ENCODE measurements at regions not wholly inside any gene's neighbourhood (a gene's known extent, or its start where the extent isn't known, plus 50 kb on each side); places are given as distances from the start of the nearest gene placed in this dataset.

DNA sequence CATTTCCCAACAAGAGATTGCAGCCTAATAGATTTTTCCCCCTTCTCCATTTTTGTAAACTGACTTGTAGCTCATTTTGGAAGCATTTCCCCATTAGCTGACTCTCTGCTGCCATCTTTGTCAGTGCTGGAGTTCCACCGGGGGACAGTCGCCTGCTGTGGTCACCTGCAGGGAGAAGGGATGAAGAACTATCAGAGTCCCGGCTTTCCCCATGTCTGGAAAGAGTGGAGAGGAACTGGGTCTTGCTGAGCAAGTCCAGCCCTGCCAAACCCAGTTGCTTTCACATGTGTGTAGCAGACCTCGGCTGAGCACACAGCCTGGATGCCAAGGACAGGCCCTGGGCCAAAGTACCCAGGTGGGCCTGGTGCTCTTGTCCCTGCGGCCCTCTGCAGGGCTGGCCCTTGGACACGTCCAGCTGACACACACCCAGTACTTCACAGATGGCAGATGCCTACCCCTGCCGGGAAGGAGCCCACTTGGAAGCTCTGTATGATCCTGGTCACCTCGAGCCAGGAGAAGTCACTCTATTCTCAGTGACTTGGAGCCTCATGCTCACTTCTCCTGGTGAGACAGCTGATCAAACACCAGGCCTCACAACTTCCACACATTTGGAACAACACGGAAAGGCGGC, 157.3 kb upstream of the NPVF start:
- TF ChIP-seq POLR2A (IDR thresholded peaks at IDR 0.05), result no peak
- TF ChIP-seq CTCF (IDR thresholded peaks at IDR 0.05 in 4 of 5, conservative IDR thresholded peaks at IDR 0.05 in 1 of 5), result no peak
- in situ Hi-C loops (cut with MboI; ENCODE audit: low sequenced_read_pairs in 4 of 4), result loop anchor here in 3 of 4 donors (5.0 to 25.0 kb wide), 4 partner anchors 123 to 977 kb away; no protein-coding TSS in a partner anchor
- DNase-seq (no peak), ATAC-seq (no peak)
- Histone ChIP-seq H3K27me3 (no peaks in the 10 kb centered on the region), H3K9me3 (no peaks in the 10 kb centered on the region), H3K4me3 (no peak overlapping the region), H3K36me3 (no peaks in the 10 kb centered on the region), H3K27ac (no peak overlapping the region), H3K4me1 (no peaks in the 10 kb centered on the region)
- intact Hi-C loops (cut with DNase I; ENCODE audit: low total_unique reads), result loop anchor here (2.0 kb wide), 1 partner anchor 127 kb away; no protein-coding TSS in a partner anchor

DNA sequence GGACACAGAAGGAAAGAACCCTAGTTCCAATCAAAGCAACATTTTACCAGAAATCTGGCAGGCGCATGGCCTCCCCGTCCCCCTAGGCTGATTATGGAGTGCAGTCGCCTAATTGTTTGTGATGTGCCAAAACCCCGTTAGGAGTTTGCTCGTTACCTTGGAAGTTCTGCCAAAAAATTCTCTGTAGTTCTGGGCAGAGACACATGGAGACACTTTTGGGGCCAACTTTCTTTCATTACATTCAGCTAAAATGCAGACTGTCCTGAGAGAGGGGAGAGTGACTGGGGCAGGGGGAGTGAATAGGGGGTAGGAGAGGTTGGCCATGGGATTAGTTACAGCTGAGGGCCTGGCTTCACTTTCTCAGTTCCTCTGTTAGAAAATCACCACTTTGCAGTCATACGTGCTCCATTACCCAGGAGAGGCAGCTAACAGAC, 158.0 kb upstream of the NPVF start:
- no peak for DNase-seq
- TF ChIP-seq CTCF (IDR thresholded peaks at IDR 0.05 in 4 of 5, conservative IDR thresholded peaks at IDR 0.05 in 1 of 5) (no peak), POLR2A (IDR thresholded peaks at IDR 0.05) (no peak)
- no peaks in the 10 kb centered on the region for H3K27me3 ChIP-seq
- no peak overlapping the region for H3K27ac ChIP-seq
- H3K4me3 ChIP-seq, result no peak overlapping the region
- no peak for ATAC-seq
- intact Hi-C loops (cut with DNase I; ENCODE audit: low total_unique reads) (loop anchor here (2.0 kb wide), 1 partner anchor 128 kb away; no protein-coding TSS in a partner anchor), in situ Hi-C loops (cut with MboI; ENCODE audit: low sequenced_read_pairs in 4 of 4) (loop anchor here in 3 of 4 donors (5.0 to 25.0 kb wide), 4 partner anchors 124 to 976 kb away; no protein-coding TSS in a partner anchor)
- no peaks in the 10 kb centered on the region for H3K4me1 ChIP-seq
- no peaks in the 10 kb centered on the region for H3K36me3 ChIP-seq
- no peaks in the 10 kb centered on the region for H3K9me3 ChIP-seq

DNA sequence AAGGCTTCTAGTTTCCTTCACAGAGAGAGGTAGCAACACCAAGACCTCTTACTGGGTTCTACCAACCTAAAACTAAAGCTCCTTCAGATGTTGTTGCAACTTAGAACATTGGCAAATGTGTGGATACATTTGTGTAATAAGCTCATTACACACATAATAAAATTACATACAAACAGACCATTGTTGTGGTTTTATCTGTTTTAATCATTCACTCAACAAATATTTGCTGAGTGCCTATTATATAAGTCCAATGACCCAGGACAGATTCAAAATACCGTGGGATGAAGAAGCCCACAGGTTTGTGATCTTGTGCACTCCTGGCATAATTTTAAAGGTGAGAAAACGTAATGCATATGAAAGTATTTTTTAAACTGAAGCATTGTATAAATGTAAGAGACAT, 160.4 kb upstream of the NPVF start:
- H3K36me3 ChIP-seq, result no peaks in the 10 kb centered on the region
- no peak overlapping the region for H3K27ac ChIP-seq
- DNase-seq (no peak), ATAC-seq (no peak)
- no peak for TF ChIP-seq POLR2A (IDR thresholded peaks at IDR 0.05)
- no peak for TF ChIP-seq CTCF (IDR thresholded peaks at IDR 0.05 in 4 of 5, conservative IDR thresholded peaks at IDR 0.05 in 1 of 5)
- no peaks in the 10 kb centered on the region for H3K27me3 ChIP-seq
- H3K4me3 ChIP-seq, result no peak overlapping the region
- in situ Hi-C loops (cut with MboI; ENCODE audit: low sequenced_read_pairs in 4 of 4), result loop anchor here in 3 of 4 donors (5.0 to 25.0 kb wide), 4 partner anchors 126 to 974 kb away; no protein-coding TSS in a partner anchor
- H3K9me3 ChIP-seq, result no peaks in the 10 kb centered on the region
- no peaks in the 10 kb centered on the region for H3K4me1 ChIP-seq
- intact Hi-C loops (cut with DNase I; ENCODE audit: low total_unique reads), result no loop called here

- in situ Hi-C loops (cut with MboI; ENCODE audit: low sequenced_read_pairs in 4 of 4) (loop anchor here (5.0 to 25.0 kb wide), 7 partner anchors 127 to 973 kb away; no protein-coding TSS in a partner anchor), intact Hi-C loops (cut with DNase I; ENCODE audit: low total_unique reads) (loop anchor here (1.0 kb wide), 1 partner anchor 462 kb away; no protein-coding TSS in a partner anchor)
- H3K27ac ChIP-seq, result no peak overlapping the region
- H3K4me3 ChIP-seq, result no peak overlapping the region
- H3K36me3 ChIP-seq, result no peaks in the 10 kb centered on the region
- no peak for TF ChIP-seq POLR2A (IDR thresholded peaks at IDR 0.05)
- TF ChIP-seq CTCF (IDR thresholded peaks at IDR 0.05 in 4 of 5, conservative IDR thresholded peaks at IDR 0.05 in 1 of 5), result peak in 2 of 5 experiments; percentile 29 to 39
- DNase-seq (no peak), ATAC-seq (no peak)
- H3K4me1 ChIP-seq, result no peaks in the 10 kb centered on the region
- H3K27me3 ChIP-seq, result no peaks in the 10 kb centered on the region
- no peaks in the 10 kb centered on the region for H3K9me3 ChIP-seq
Measured at GRCh38 chr7:25389489-25390106, 161.3 kb upstream of the NPVF start.

Data from gastrocnemius medialis (tissue), 4 donors.